HG02798 (cell line): ENCODE measurements at regions not wholly inside any gene's neighbourhood (a gene's known extent, or its start where the extent isn't known, plus 50 kb on each side); places are given as distances from the start of the nearest gene placed in this dataset.
"Not testable (repeated sequence)": the region's sequence is repeated elsewhere in the genome, so short reads cannot be mapped to it uniquely, and the experiment has no call there.

Experiments
- ATAC-seq: cut with Tn5 transposase; IDR thresholded peaks from one replicate; pipeline ENCODE4 v1.9.1; 2021; ENCODE audit warnings: mild to moderate bottlenecking; ENCODE audit not compliant: unreplicated experiment, poor library complexity

DNA sequence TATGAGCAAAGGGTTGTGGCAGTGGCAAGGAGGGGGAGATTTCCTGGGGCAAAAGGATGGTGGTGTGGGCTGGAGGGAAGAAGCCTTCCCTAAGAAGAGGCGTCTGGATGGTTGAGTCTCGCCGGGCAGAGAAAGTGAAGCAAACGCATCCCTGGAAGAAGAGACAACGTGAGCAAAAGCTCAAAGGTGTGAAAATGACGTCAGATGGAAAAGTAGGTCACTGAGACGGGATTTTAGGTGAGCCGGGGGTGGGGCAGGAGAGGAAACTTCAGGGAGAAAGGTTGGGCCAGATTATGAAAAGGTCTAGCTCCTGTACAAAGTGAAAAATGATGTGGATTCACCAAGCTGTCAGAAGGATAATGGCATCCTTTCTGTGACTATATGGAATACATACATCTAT, 95.3 kb upstream of the KCNE2 start:
- no peak for ATAC-seq

DNA sequence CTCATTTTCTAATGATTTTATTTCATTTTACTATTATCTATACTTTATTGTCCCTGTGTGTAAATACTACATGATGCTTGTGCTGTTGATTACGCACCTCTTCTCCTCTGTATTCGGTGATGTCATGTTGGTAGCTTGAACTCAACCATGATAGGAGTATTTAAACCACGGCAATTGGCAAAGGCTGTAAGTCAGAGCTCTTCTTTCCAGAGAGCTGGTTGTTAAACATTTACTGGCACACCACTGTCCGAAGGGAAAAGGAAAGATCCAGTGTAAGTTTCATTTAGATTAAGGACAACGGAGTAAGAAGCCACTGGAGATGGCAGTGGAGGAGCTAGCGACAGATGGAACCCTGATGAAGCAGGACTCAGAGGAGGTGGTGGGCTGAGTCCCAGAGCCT, 93.4 kb upstream of the KCNE2 start:
- ATAC-seq, result no peak

DNA sequence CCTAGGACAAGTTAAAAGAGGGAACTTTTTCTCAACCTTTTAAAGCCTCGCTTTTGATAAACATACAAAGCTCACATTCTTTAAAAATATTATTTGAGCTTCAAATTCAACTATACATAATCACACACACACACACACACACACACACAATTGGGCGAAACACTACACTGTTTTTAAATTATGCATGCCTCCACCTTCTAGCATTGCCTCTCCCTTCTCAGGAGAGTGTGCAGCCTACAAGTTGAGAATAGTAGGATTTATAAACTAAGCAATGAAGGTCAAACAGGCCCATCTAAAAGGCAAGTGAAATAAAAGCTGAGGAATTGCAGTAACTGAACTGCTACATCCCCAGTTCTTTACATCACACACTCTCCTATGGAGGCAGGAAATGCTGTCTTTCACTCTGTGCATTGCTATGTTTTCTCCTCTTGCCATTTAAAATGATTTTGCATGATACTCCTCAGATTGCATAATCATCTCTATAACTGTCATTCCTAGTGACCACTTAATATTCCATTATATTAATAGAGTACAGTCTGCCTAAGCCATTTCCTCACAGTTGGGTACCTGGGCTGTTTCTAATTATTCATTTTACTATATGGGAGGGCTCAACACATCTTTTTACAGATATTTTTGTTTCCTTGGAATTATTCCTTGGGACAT, 92.5 kb upstream of the KCNE2 start:
- no peak for ATAC-seq

DNA sequence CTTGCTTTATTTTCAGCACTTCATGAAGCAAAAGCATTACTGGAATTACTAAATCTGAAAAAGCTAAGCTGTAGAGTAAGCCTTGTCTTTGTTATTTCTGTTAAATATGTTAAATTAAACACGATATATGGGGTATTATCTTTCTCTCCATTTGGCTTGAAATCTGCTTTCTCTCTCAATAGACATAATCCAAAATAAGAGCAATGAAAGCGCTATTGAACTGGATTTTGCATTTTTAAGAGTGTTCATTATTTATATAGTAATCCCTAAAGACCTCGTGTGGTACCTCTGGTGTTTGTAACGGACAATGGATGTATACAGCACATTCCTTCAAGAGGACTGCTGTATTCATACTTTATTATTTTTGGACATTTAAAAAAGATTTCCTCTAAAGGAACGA, 91.5 kb upstream of the KCNE2 start:
- ATAC-seq, result no peak

DNA sequence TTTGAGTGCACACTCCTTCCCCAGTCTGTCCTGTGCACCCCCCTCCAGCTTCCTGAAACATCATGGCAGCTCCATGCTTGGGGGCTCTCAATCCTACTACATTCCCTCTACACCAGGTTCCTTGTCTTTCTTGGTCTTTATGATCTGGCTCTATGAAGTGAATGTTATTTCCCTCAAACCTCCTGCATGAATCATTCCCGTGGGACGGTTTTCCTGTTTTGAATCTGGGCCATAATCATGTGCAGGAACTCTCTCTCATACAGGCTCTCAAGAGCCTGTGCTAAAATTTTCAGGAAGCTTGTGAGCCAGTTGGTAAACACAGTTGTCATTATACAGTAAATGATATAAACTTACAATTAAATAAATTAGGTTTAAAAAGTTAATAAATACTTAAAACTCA, 89.8 kb upstream of the KCNE2 start:
- ATAC-seq, result no peak

DNA sequence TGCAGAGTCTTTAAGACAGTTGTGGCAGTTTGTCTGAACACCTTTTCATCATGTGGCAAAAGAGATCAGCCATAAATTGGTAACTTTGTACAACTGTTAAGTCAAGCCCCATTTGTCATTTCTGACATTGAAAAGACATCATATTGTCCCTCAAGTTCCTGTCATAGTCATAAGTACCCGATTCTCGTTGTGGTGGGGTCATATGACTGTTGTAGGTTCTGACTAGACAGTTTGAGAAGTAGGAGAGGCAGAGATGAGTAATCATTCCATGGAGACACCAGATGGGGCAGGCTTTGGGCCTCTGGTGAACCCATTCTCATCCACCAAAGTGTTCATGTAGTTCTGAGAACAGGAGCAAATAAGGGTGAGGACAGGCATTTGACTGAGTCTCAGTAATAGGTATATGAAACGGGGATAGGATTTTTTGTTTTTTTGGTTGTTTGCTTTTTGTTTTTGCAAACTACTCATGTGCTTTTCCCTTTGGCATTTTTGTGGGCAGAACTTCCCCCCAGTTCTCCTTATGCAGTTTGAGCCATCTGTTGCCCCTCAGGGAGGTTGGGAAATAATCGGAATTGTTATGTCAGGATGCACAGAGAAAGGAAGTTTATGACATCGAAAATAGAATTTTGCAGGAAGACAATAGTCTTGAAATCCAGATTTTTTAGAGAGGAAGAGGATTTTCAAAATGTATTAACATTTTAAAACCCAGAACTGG, 86.9 kb upstream of the KCNE2 start:
- ATAC-seq, result no peak

DNA sequence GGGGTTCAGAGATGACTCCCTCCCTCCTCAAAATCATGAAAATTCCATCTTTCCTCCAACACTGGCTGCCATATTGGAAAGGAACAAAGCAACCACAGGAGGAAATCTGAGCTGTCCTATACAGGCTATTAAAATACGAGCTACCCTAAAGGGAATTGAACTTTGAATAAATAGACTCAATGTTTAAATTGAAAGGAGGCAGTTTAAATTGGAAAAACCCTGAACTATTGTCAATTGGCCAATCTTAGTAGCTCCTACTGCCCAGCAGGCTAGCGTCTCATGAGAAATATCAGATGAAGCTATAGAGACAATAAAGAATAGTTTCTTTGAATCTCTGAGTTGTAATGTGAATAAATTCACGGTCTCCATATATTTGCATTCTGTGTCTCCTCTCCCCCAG, 85.4 kb upstream of the KCNE2 start:
- ATAC-seq, result no peak

DNA sequence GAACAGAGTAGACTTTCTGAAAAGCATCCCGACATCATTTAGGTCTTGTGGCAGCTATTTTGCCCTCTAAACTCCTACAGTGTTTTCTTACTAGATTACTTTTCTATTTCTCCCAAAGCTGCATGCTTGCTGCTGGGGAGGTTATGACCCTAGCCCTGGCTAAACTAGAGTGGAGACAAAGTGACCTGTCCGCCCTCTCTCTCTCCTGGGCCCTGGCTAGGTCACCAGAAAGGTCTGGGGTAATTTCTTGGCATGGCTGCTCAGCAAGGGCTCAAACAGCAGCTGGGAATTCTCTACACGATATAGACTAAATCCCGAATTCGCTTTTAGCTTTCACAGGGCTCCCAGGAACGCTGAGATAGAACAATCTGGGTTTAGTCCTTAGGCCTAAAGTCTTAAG, 84.5 kb upstream of the KCNE2 start:
- ATAC-seq, result no peak

DNA sequence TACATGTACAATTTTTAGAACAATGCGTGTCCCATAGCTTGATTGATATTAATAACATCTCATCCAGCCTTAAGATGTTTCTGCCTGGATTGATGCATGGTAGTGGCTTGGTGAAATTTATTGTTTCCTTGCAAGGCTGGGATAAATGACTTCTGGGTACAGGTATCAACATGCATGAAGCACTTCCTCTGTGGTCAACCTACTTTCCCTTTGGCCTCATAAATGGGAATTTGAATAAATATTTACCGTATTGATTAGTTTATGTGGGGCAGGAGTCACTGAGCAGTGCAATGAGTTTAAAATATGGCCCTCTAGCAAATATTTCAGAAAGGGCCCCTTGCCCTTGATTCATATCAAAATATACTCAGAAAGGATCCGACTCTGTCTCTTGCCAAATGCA, 83.9 kb upstream of the KCNE2 start:
- no peak for ATAC-seq

DNA sequence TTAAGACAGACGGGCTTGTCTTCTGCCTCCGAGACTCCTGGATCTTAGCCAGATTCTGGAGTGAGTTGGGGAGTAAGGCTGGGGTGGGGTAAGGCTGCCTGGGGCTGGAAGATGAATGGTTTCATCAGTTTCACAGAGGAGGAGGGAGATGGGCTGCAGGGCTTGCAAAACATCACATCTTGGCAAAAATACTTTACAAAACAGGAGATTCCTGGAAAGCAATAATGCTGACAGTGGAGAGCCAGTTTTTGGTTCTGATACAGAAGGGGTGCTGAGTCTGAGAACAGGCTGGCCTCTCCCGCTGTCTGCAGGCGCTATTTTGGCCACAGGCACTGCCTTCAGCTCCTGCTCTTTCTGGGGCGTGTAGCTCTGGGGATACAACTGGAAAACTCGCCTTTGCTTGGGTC, 83.4 kb upstream of the KCNE2 start:
- ATAC-seq, result no peak

DNA sequence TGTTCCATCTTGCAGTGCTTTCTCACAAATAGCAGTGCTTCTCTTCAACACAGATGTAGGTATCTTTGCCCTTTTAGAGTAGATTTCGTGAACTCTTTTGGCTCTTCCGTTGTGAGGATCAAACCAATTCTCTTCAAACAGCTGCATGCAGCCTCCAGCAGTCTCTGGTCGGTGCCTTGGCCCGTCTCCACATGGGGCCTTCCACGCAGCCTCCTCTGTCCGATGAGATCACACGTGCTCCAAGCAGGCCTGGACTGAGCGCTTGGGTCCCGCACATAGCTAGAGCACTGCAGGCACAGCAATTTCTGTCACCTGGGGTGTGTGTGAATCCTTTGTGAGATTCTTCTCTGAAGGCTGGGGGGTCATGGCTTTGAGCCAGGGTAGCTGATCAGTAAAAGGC, 82.8 kb upstream of the KCNE2 start:
- ATAC-seq, result no peak

DNA sequence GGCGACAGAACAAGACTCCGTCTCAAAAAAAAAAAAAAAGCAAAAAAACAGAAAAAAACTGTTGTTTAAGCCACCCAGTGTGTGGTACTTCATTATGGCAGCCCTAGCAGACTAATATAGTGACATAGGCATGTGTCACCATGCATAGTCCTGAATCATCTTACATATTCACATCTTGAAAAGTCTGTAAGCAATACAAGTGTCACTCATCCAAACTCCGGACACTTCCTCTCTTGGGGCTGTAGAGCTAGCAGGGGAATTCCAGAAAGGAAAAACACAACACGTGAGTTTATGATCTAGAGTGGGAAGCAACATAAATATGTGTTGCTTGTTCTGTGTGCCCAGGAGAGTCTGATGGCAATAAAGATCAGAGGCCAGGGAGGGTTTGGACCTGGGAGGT, 81.6 kb upstream of the KCNE2 start:
- ATAC-seq, result no peak

DNA sequence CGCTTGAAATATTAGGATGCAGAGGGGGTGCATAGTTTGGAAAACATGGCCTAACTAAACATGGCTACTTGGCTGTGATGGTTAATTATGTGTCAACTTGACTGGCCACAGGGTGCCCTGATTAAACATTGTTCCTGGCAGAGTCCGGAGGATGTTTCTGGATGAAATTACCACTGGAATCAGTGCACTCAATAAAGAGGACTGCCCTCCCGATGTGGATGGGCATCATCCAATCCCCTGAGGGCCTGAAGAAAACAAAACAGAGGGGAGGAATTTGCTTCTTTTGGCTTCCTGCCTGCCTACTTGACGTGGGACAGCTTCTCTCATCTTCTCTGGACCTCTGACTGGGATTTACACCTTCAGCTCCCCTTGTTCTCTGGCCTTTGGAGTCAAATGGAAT, 79.1 kb upstream of the KCNE2 start:
- no peak for ATAC-seq

DNA sequence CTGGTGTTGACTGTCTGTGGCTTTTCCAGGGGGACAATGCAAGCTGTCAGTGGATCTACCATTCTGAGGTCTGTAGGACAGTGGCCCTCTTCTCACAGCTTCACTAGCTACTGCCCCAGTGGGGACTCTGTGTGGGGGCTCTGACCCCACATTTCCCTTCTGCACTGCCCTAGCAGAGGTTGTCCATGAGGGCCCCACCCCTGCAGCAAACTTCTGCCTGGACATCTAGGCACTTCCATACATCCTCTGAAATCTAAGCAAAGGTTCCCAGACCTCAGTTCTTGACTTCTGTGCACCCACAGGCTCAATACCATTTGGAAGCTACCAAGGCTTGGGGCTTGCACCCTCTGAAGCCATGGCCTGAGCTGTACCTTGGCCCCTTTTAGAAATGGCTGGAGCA, 75.8 kb upstream of the KCNE2 start:
- ATAC-seq, result not testable (repeated sequence)

DNA sequence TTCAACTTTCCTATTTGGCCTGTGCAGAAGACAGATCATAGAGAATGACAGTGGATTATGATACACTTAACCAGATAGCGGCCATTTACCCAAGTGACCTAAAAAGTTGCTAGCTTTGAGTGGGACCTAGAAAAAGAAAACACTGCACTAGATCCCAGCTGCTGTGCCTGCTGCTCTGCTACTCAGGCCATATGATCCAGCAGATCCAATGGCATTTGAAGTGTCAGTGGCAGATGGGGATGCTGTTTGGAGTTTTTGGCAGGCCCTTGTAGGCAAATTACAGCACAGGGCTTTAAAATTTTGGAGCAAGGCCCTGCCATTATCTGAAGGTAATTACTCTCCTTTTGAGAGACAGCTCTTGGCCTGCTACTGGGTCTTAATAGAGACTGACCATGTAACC, 74.0 kb upstream of the KCNE2 start:
- no peak for ATAC-seq

DNA sequence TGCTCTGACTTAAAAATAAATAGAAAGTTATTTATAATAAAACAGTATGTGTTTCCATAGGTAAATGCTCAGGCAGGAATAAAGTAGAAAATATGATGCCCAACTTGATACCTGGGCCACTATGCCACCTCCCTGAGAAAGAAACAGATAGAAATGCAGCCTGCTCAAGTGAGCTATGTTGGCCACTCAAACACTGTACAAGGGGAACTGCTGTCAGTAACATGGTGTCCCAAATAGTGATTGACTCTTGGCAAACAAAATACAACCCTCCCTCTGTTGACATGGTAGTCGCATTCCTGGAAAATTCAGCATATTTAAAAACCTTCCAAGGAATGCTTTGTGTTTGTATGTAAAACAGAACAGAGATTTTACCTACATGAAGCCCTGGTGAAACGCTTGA, 66.9 kb upstream of the KCNE2 start:
- no peak for ATAC-seq

DNA sequence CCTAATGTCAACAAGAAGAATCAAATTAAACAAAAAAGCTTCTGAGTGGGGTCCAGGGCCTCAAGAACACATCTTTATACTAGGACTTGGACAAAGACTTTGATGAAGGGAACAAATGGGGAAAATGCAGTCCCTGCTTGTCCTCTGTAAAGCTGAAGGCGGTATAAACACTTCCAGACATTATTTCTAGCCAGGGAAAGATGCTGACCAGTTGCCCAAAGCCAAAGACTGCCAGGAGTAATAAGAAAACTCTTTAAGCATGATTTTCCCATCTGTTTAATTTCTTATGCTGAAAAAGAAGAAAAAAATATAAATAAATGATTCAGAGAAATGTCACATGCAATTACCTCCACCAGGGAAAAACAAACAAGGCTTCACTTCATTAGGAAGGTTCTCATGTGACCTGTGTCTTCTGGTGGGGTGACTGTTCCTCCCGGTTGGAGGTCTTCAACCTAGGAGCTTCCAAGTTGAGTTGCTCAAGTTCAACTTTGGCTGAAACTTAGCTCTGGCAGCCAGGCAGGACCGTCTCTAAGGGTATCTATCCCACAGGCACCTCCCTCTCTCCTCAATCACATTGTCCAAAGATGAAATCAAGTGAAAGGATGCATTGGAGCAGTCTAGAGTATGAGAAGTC, 65.2 kb upstream of the KCNE2 start:
- no peak for ATAC-seq

DNA sequence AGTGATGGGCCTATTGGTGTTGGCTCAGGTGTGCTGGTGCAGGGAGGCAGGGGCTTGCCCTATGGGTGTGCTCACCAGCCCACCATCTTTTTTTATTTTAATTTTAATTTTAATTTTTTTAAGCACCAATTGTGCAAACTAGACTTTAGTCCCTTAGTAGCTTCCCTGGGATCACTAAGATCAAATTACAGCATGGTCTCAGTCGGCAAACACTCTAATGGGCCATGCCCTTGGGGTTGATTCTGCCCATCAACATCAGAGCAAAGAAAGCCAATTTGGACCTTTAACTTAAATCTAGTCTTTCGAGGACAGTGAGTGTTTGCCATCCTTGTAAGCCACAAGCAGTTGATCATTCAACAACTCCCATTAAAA, 64.7 kb upstream of the KCNE2 start:
- ATAC-seq, result no peak

DNA sequence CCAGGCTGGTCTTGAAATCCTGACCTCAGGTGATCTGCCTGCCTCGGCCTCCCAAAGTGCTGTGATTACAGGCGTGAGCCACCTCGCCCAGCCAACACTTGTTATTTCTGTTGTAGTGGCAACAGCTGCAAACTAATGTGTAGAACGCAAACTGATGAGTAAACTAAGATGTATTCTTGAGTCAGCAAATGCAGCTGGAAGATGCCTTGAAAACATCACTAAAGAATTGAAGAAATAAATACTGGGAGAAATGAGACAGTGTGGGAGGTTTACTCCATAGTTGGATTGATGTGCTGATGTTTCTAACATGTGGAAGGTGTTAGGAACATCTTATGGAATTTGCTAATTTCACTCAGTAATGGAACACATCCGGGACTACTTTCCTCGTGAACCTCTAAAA, 61.3 kb upstream of the KCNE2 start:
- no peak for ATAC-seq

DNA sequence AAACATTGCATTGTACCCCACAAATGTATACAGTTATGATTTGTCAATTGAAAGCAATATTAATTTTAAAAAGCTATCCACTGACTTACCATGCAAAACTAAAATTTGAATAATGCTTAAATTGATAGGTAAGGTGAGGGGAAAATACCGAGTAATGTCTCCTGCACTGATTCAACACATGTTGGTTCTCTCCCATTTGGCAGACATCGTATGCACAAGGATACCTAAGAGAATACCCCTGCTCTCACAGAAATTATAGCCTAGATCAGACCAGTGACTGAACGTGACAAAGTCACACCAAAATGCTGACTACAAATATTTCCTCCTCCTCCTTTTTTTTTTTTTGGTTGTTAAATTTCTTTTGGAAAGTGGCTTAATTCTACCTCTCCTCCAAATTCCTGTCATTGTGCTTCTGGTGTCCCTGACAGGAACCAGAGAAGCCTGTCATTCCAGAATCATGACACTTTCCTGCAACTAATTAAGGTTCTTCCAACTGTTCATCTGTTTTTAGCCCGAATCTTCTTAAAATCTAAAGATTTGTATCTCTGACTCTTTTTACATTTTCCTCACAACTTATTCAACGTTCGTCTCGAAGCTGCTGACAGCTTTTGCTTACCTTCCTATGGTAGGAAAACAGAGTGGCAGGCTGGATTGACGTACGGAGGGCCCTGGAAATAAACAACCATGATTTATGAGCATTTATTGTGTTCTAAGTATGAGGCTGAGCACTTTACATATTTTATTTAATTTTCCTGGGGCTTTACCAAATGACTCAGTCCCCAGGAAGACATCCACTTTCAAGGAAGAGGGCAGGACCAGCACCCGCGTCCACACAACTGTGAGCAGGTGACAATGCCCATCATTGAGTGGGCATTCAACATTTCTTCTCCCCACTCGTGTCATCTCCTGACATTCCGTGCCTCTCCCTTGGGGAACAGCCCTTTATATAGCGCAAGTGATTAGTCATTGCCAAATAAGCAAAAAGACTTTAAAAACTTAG, 57.9 kb upstream of the KCNE2 start:
- ATAC-seq, result no peak
